ENCODE measurements at regions not wholly inside any gene's neighbourhood (a gene's known extent, or its start where the extent isn't known, plus 50 kb on each side); places are given as distances from the start of the nearest gene placed in this dataset.

- H3K27me3 Mint-ChIP-seq = peaks cover 9% of the 10 kb centered on the region
- peaks cover 2% of the 10 kb centered on the region for H3K36me3 Mint-ChIP-seq (ENCODE audit: low read depth)
- ATAC-seq (no peak), DNase-seq (no peak)
- H3K4me3 Mint-ChIP-seq = no peak overlapping the region
- no peaks in the 10 kb centered on the region for H3K9me3 ChIP-seq (ENCODE audit: control insufficient read depth, low read length, poor library complexity, severe bottlenecking)
- no peak overlapping the region for H3K27ac Mint-ChIP-seq
- peaks cover 8% of the 10 kb centered on the region for H3K4me1 Mint-ChIP-seq
Observed at GRCh38 chr4:89561048-89561447, 253.4 kb upstream of the GPRIN3 start.

- Mint-ChIP-seq H3K27me3 (peaks cover 17% of the 10 kb centered on the region), H3K4me1 (peaks cover 3% of the 10 kb centered on the region), H3K36me3 (ENCODE audit: low read depth) (peaks cover 2% of the 10 kb centered on the region), H3K4me3 (no peak overlapping the region), H3K27ac (no peak overlapping the region)
- no peak for ATAC-seq
- H3K9me3 ChIP-seq (ENCODE audit: control insufficient read depth, low read length, poor library complexity, severe bottlenecking) = no peaks in the 10 kb centered on the region
- no peak for DNase-seq
Observed at GRCh38 chr4:89558147-89558546, 250.5 kb upstream of the GPRIN3 start.

- Mint-ChIP-seq H3K27ac (no peak overlapping the region), H3K27me3 (peaks cover 17% of the 10 kb centered on the region)
Observed at GRCh38 chr4:89556601-89557305, 249.2 kb upstream of the GPRIN3 start.

GRCh38 chr4:89551191-89551590 is 243.6 kb upstream of the GPRIN3 start:
- H3K27ac Mint-ChIP-seq = no peak overlapping the region
- H3K27me3 Mint-ChIP-seq = peaks cover 8% of the 10 kb centered on the region
- ATAC-seq = no peak
- H3K4me1 Mint-ChIP-seq = no peaks in the 10 kb centered on the region
- no peaks in the 10 kb centered on the region for H3K9me3 ChIP-seq (ENCODE audit: control insufficient read depth, low read length, poor library complexity, severe bottlenecking)
- no peaks in the 10 kb centered on the region for H3K36me3 Mint-ChIP-seq (ENCODE audit: low read depth)
- no peak overlapping the region for H3K4me3 Mint-ChIP-seq
- DNase-seq = no peak

More at GRCh38 chr4:89556601-89557305, 249.2 kb upstream of the GPRIN3 start:
- no peaks in the 10 kb centered on the region for H3K4me1 Mint-ChIP-seq
- H3K9me3 ChIP-seq (ENCODE audit: control insufficient read depth, low read length, poor library complexity, severe bottlenecking) = no peaks in the 10 kb centered on the region
- peaks cover 2% of the 10 kb centered on the region for H3K36me3 Mint-ChIP-seq (ENCODE audit: low read depth)
- no peak overlapping the region for H3K4me3 Mint-ChIP-seq
- DNase-seq = no peak
- no peak for ATAC-seq

GRCh38 chr4:89549907-89550306 is 242.3 kb upstream of the GPRIN3 start:
- DNase-seq (no peak), ATAC-seq (no peak)
- Mint-ChIP-seq H3K4me1 (no peaks in the 10 kb centered on the region), H3K4me3 (no peak overlapping the region), H3K36me3 (ENCODE audit: low read depth) (no peaks in the 10 kb centered on the region), H3K27ac (no peak overlapping the region), H3K27me3 (peaks cover 7% of the 10 kb centered on the region)
- H3K9me3 ChIP-seq (ENCODE audit: control insufficient read depth, low read length, poor library complexity, severe bottlenecking) = no peaks in the 10 kb centered on the region

GRCh38 chr4:89545315-89545714 is 237.7 kb upstream of the GPRIN3 start:
- Mint-ChIP-seq H3K27me3 (no peaks in the 10 kb centered on the region), H3K36me3 (ENCODE audit: low read depth) (no peaks in the 10 kb centered on the region), H3K4me3 (no peak overlapping the region), H3K4me1 (no peaks in the 10 kb centered on the region), H3K27ac (no peak overlapping the region)
- no peaks in the 10 kb centered on the region for H3K9me3 ChIP-seq (ENCODE audit: control insufficient read depth, low read length, poor library complexity, severe bottlenecking)
- DNase-seq (no peak), ATAC-seq (no peak)

GRCh38 chr4:89541998-89542397 is 234.4 kb upstream of the GPRIN3 start:
- peaks cover 12% of the 10 kb centered on the region for H3K27me3 Mint-ChIP-seq
- no peak for ATAC-seq
- H3K4me1 Mint-ChIP-seq = no peaks in the 10 kb centered on the region
- no peak overlapping the region for H3K4me3 Mint-ChIP-seq
- no peak overlapping the region for H3K27ac Mint-ChIP-seq
- no peaks in the 10 kb centered on the region for H3K36me3 Mint-ChIP-seq (ENCODE audit: low read depth)
- DNase-seq = no peak
- H3K9me3 ChIP-seq (ENCODE audit: control insufficient read depth, low read length, poor library complexity, severe bottlenecking) = no peaks in the 10 kb centered on the region

GRCh38 chr4:89539797-89540711 is 232.5 kb upstream of the GPRIN3 start:
- no peak for DNase-seq
- no peak overlapping the region for H3K4me3 Mint-ChIP-seq
- H3K27ac Mint-ChIP-seq = no peak overlapping the region
- H3K36me3 Mint-ChIP-seq (ENCODE audit: low read depth) = no peaks in the 10 kb centered on the region
- ATAC-seq = no peak
- H3K9me3 ChIP-seq (ENCODE audit: control insufficient read depth, low read length, poor library complexity, severe bottlenecking) = no peaks in the 10 kb centered on the region
- H3K27me3 Mint-ChIP-seq = peaks cover 22% of the 10 kb centered on the region
- H3K4me1 Mint-ChIP-seq = no peaks in the 10 kb centered on the region

- ATAC-seq (no peak), DNase-seq (no peak)
- Mint-ChIP-seq H3K36me3 (ENCODE audit: low read depth) (no peaks in the 10 kb centered on the region), H3K4me1 (no peaks in the 10 kb centered on the region), H3K27ac (no peak overlapping the region), H3K4me3 (no peak overlapping the region), H3K27me3 (peaks cover 22% of the 10 kb centered on the region)
- H3K9me3 ChIP-seq (ENCODE audit: control insufficient read depth, low read length, poor library complexity, severe bottlenecking) = no peaks in the 10 kb centered on the region
Observed at GRCh38 chr4:89539374-89539773, 231.8 kb upstream of the GPRIN3 start.

- ATAC-seq (no peak), DNase-seq (no peak)
- Mint-ChIP-seq H3K27ac (no peak overlapping the region), H3K4me3 (no peak overlapping the region), H3K27me3 (peaks cover 22% of the 10 kb centered on the region), H3K4me1 (no peaks in the 10 kb centered on the region), H3K36me3 (ENCODE audit: low read depth) (no peaks in the 10 kb centered on the region)
- no peaks in the 10 kb centered on the region for H3K9me3 ChIP-seq (ENCODE audit: control insufficient read depth, low read length, poor library complexity, severe bottlenecking)
Observed at GRCh38 chr4:89538886-89539285, 231.3 kb upstream of the GPRIN3 start.

GRCh38 chr4:89538171-89538570 is 230.6 kb upstream of the GPRIN3 start:
- no peak for ATAC-seq

GRCh38 chr4:89537281-89537680 is 229.7 kb upstream of the GPRIN3 start:
- no peak overlapping the region for H3K4me3 Mint-ChIP-seq
- H3K9me3 ChIP-seq (ENCODE audit: control insufficient read depth, low read length, poor library complexity, severe bottlenecking) = no peaks in the 10 kb centered on the region
- H3K4me1 Mint-ChIP-seq = no peaks in the 10 kb centered on the region
- H3K36me3 Mint-ChIP-seq (ENCODE audit: low read depth) = no peaks in the 10 kb centered on the region
- H3K27ac Mint-ChIP-seq = no peak overlapping the region
- DNase-seq (no peak), ATAC-seq (no peak)
- peaks cover 22% of the 10 kb centered on the region for H3K27me3 Mint-ChIP-seq

More at GRCh38 chr4:89538171-89538570, 230.6 kb upstream of the GPRIN3 start:
- Mint-ChIP-seq H3K36me3 (ENCODE audit: low read depth) (no peaks in the 10 kb centered on the region), H3K4me3 (no peak overlapping the region), H3K27ac (no peak overlapping the region), H3K27me3 (peaks cover 22% of the 10 kb centered on the region), H3K4me1 (no peaks in the 10 kb centered on the region)
- H3K9me3 ChIP-seq (ENCODE audit: control insufficient read depth, low read length, poor library complexity, severe bottlenecking) = no peaks in the 10 kb centered on the region
- DNase-seq = no peak

GRCh38 chr4:89535251-89535650 is 227.7 kb upstream of the GPRIN3 start:
- H3K27me3 Mint-ChIP-seq = peaks cover 29% of the 10 kb centered on the region
- no peak overlapping the region for H3K27ac Mint-ChIP-seq
- no peaks in the 10 kb centered on the region for H3K4me1 Mint-ChIP-seq
- no peak overlapping the region for H3K4me3 Mint-ChIP-seq
- ATAC-seq = no peak
- H3K9me3 ChIP-seq (ENCODE audit: control insufficient read depth, low read length, poor library complexity, severe bottlenecking) = no peaks in the 10 kb centered on the region
- H3K36me3 Mint-ChIP-seq (ENCODE audit: low read depth) = no peaks in the 10 kb centered on the region
- DNase-seq = no peak

Data from T-helper 17 cell (primary cell).